Thymus (tissue), 11 donors: ENCODE measurements at regions not wholly inside any gene's neighbourhood (a gene's known extent, or its start where the extent isn't known, plus 50 kb on each side); places are given as distances from the start of the nearest gene placed in this dataset.

Source experiments
- DNase-seq, 9 donors: peaks; one replicate each; pipeline ENCODE4 v3.0.0-alpha.2; 2013; ENCODE audit warnings: low spot score in 9 of 9, low read depth in 6 of 9, missing footprints in 1 of 9
- H3K27ac ChIP-seq, 2 donors: one replicate each; pipeline ENCODE4 v1.5.1; 2013; ENCODE audit warnings: control low read depth in 1 of 2, low read depth in 1 of 2, low read length in 1 of 2, mild to moderate bottlenecking in 1 of 2, moderate library complexity in 1 of 2
- H3K27me3 ChIP-seq, 2 donors: one replicate each; pipeline ENCODE4 v1.5.1; 2013; ENCODE audit warnings: low read length in 1 of 2; ENCODE audit not compliant: control insufficient read depth in 2 of 2, insufficient read depth in 1 of 2
- H3K36me3 ChIP-seq, 2 donors: one replicate each; pipeline ENCODE4 v1.5.1; 2013; ENCODE audit warnings: low read length in 1 of 2, mild to moderate bottlenecking in 1 of 2, moderate library complexity in 1 of 2; ENCODE audit not compliant: control insufficient read depth in 2 of 2, insufficient read depth in 2 of 2
- H3K4me1 ChIP-seq, 2 donors: one replicate each; pipeline ENCODE4 v1.5.1; 2013; ENCODE audit warnings: low read length in 2 of 2; ENCODE audit not compliant: control insufficient read depth in 2 of 2, insufficient read depth in 2 of 2
- H3K4me3 ChIP-seq, 2 donors: one replicate each; pipeline ENCODE4 v1.5.1; 2013; ENCODE audit warnings: low read length in 2 of 2, control low read depth in 1 of 2, mild to moderate bottlenecking in 1 of 2
- H3K9me3 ChIP-seq, 2 donors: one replicate each; pipeline ENCODE4 v1.5.1; 2013; ENCODE audit warnings: low read length in 1 of 2, mild to moderate bottlenecking in 1 of 2; ENCODE audit not compliant: control insufficient read depth in 2 of 2, insufficient read depth in 1 of 2
- WGBS: extraction: QIAGEN DNeasy Blood & Tissue Kit; methylation state at CpG from one replicate; pipeline ENCODE4 v1.1.7; 2013; 5-methylcytosine and 5-hydroxymethylcytosine counted together
- donor health status: healthy.

DNA sequence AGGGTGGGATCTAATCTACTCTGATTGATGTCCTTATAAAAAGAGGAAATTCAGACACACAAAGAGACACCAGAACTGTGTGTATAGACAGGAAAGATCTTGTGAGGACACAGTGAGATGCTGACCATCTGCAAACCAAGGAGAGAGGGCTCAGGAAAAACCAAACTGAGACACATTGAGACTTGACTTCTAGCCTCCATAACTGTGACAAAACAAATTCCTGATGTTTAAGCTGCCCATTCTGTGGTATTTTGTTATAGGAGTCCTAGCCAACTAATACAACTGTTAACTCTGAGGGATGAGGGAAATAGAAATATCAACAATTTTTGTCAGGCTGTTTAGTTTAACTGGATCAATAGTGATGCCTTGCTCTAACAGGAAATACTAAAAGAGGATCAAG lies 93.4 kb upstream of the COL3A1 start:
- Histone ChIP-seq H3K4me3 (no peak overlapping the region), H3K4me1 (no peaks in the 10 kb centered on the region), H3K36me3 (no peaks in the 10 kb centered on the region), H3K9me3 (no peaks in the 10 kb centered on the region), H3K27ac (no peak overlapping the region), H3K27me3 (no peaks in the 10 kb centered on the region)
- DNase-seq = no peak

DNA sequence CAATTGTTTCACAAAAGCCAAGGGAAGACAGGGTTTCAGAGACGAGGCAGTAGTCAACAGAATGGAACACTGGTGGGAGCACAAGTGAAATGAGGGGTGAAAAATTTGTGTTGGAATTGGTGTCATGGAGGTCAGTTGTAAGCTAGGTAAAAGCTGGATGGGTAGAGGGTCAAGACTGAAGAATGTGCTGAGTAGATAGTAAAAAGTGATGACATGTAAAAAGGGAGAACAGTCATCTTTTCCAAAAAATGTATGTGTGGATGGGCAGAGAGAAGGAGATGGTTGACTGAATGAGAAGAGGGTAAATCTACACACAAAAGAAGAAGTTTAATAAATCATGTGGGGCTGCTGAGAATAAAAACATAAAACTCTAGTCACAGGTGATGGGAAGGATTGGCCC lies 92.7 kb upstream of the COL3A1 start:
- no peaks in the 10 kb centered on the region for H3K36me3 ChIP-seq
- H3K27ac ChIP-seq = no peak overlapping the region
- no peak overlapping the region for H3K4me3 ChIP-seq
- H3K4me1 ChIP-seq = no peaks in the 10 kb centered on the region
- no peaks in the 10 kb centered on the region for H3K9me3 ChIP-seq
- H3K27me3 ChIP-seq = no peaks in the 10 kb centered on the region
- WGBS = 81% methylated on average over 1 of the region's 1 CpG
- no peak for DNase-seq

DNA sequence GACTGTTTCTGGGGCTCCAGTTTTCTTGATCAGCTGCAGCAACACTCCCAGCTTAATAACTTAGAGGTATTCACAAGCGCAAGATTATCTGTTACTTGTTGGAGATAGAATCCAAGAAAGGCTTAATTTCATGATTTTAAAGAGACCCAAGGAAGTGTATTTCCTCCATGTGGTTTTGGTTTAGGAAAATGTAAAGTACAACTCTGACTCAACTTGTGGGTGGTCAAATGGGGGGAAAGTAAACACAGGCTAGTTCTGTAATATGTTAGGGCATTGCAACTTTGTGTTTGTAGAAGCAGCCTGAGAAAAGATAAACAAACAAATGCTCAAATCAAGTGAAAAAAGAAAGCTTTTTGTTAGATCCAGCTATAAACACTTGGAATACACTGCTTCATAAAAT lies 90.1 kb upstream of the COL3A1 start:
- H3K36me3 ChIP-seq = no peaks in the 10 kb centered on the region
- no peaks in the 10 kb centered on the region for H3K27me3 ChIP-seq
- DNase-seq = no peak
- no peak overlapping the region for H3K27ac ChIP-seq
- H3K4me1 ChIP-seq = no peaks in the 10 kb centered on the region
- no peak overlapping the region for H3K4me3 ChIP-seq
- 91% methylated on average over 1 of the region's 1 CpG for WGBS
- H3K9me3 ChIP-seq = no peaks in the 10 kb centered on the region

DNA sequence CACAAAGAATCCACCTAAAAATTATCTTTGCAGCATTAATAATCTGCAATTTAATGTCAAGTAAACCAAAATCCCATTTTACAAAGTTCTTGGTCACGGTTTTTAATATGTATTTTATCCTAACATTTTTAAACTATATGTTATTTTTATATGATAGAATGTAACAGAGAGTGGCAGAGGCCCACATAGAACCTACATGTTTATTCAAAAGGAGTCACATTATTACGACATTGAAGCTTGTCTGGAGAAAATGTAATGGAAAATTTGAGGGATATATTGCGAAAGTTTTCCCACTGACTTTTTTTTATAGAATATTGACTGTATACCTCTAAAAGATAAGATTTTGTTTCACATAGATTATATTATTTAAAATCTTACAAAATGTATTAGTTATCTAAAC lies 89.7 kb upstream of the COL3A1 start:
- Histone ChIP-seq H3K27me3 (no peaks in the 10 kb centered on the region), H3K27ac (no peak overlapping the region), H3K9me3 (no peaks in the 10 kb centered on the region), H3K36me3 (no peaks in the 10 kb centered on the region), H3K4me1 (no peaks in the 10 kb centered on the region), H3K4me3 (no peak overlapping the region)
- 88% methylated on average over 3 of the region's 3 CpGs for WGBS
- DNase-seq = no peak

DNA sequence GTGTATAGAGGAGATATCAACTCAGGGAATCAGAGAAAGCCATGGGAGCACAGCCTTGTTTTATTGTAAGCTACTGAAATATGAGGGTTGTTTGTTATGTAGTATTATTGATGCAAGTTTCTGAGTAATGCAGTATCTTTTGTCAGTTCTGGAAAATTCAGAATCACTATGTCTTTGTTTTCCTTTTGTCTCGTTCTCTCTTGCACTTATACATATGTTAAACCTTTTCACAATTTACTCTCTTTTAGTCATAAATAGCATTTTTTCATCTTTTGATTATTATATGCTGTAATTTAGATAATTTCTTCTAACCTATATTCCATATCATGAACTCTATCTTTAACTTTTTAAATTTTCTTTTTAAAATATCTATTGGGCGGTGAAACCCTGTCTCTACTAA lies 85.0 kb upstream of the COL3A1 start:
- no peak for DNase-seq
- no peaks in the 10 kb centered on the region for H3K27me3 ChIP-seq
- H3K9me3 ChIP-seq = peaks cover 0 to 4% of the 10 kb centered on the region in 2 donors
- H3K27ac ChIP-seq = no peak overlapping the region
- WGBS = 95% methylated on average over 2 of the region's 2 CpGs
- no peaks in the 10 kb centered on the region for H3K4me1 ChIP-seq
- no peaks in the 10 kb centered on the region for H3K36me3 ChIP-seq
- no peak overlapping the region for H3K4me3 ChIP-seq

DNA sequence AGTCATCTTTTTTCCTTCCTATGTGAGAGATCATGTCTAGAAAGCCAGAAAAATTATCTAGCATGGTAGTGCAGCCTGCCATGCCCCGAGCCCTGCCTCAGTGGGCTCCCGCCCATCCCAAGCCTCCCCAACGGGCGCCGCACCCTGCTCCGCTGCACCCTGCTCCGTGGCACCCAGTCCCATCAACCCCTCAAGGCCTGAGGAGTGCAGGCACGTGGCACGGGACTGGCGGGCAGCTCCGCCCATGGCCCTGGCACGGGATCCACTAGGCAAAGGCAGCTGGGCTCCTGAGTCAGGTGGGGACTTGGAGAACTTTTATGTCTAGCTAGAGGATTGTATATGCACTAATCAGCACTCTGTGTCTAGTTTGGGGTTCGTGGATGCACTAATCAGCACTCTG lies 83.4 kb upstream of the COL3A1 start:
- Histone ChIP-seq H3K4me1 (no peaks in the 10 kb centered on the region), H3K27me3 (no peaks in the 10 kb centered on the region), H3K27ac (no peak overlapping the region), H3K4me3 (no peak overlapping the region), H3K36me3 (no peaks in the 10 kb centered on the region), H3K9me3 (peaks cover 0 to 4% of the 10 kb centered on the region in 2 donors)
- DNase-seq = no peak
- 86% methylated on average over 13 of the region's 13 CpGs for WGBS

DNA sequence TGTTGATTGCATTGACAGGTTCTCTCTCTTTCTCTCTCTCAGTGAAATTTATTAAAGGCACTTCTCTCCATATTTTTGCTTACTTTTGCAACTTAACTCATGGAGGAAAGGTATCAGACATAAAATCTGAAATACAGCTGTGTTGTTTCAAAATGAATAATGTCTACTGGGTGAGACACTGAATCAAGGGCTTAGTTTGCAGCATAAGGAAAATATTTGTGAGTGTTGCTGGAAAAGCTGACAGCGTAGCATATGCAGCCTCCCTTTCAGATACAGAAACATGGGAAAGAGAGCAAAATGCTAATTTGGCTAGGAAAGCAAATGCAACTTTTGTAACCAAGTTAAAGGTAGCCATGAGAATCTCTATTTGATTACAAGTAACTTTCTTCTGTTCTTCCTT lies 81.5 kb upstream of the COL3A1 start:
- Histone ChIP-seq H3K4me3 (no peak overlapping the region), H3K9me3 (peaks cover 0 to 4% of the 10 kb centered on the region in 2 donors), H3K27ac (no peak overlapping the region), H3K4me1 (no peaks in the 10 kb centered on the region), H3K27me3 (no peaks in the 10 kb centered on the region), H3K36me3 (no peaks in the 10 kb centered on the region)
- WGBS = 88% methylated on average over 1 of the region's 1 CpG
- no peak for DNase-seq

DNA sequence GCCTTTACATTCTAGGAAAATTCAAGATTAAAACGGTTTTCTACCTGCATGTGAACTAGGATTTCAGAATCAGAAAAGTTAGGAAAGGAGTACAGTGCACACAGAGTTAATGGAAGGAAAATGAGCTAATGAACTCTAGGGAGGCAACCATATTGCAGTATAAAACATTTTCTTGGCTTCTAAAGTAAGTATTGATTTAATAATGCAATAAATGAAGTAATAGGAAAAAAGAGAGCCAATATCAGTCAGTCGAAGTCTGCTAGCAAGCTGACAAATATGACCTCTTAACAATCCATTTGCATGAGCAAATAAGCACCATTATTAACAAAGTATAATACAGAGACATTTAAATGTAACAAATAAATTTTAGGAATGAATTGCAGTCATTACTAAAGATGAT lies 80.2 kb upstream of the COL3A1 start:
- no peak for DNase-seq
- no peak overlapping the region for H3K4me3 ChIP-seq
- WGBS = 57% methylated on average over 2 of the region's 2 CpGs
- H3K4me1 ChIP-seq = no peaks in the 10 kb centered on the region
- H3K27me3 ChIP-seq = no peaks in the 10 kb centered on the region
- H3K27ac ChIP-seq = no peak overlapping the region
- H3K9me3 ChIP-seq = peaks cover 0 to 4% of the 10 kb centered on the region in 2 donors
- H3K36me3 ChIP-seq = no peaks in the 10 kb centered on the region

DNA sequence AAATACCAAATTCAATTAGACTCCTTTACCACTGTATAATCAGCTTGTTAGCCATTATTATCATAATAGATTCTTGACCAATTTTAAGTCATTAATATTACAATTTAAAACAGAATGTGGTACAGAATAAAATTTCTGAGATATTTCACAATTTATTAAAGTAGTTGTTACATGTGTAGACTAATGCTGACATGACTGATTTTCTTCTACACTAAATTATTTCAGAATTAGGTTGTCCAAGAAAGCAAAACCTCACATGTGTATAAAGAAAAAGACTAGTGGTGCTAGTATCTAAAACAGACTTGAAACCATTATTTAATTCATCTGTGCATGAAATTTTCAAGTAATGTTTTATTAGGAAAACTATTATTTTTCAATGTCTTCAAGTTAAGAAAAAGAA lies 79.2 kb upstream of the COL3A1 start:
- H3K27me3 ChIP-seq = no peaks in the 10 kb centered on the region
- H3K4me1 ChIP-seq = no peaks in the 10 kb centered on the region
- DNase-seq = no peak
- no peak overlapping the region for H3K27ac ChIP-seq
- H3K9me3 ChIP-seq = peaks cover 0 to 4% of the 10 kb centered on the region in 2 donors
- no peaks in the 10 kb centered on the region for H3K36me3 ChIP-seq
- no peak overlapping the region for H3K4me3 ChIP-seq

DNA sequence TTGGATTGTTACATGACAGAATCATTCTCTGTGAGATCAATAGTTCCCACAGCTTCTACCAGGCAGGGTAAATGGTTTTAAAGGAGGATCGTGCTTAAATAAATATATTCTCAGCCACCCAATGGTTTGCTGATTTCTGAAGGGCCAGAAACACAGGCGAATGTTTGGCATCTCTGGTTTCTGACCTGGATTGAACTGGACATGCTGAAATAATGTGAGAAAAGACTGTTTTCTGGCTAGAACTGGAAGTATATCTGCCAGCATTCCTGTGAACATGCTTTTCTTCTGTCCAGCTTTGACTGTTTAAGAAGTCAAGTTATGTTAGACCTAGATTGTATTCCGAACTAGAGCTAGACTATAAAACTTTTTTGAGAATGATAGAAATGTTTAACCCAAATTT lies 77.1 kb upstream of the COL3A1 start:
- H3K36me3 ChIP-seq = no peaks in the 10 kb centered on the region
- H3K9me3 ChIP-seq = no peaks in the 10 kb centered on the region
- no peaks in the 10 kb centered on the region for H3K27me3 ChIP-seq
- WGBS = 90% methylated on average over 3 of the region's 3 CpGs
- H3K4me1 ChIP-seq = no peaks in the 10 kb centered on the region
- H3K27ac ChIP-seq = no peak overlapping the region
- no peak for DNase-seq
- H3K4me3 ChIP-seq = no peak overlapping the region
